GM23248 (cell line): ENCODE measurements at regions not wholly inside any gene's neighbourhood (a gene's known extent, or its start where the extent isn't known, plus 50 kb on each side); places are given as distances from the start of the nearest gene placed in this dataset.
"Not testable (repeated sequence)": the region's sequence is repeated elsewhere in the genome, so short reads cannot be mapped to it uniquely, and the experiment has no call there.

Experiments used
- DNase-seq: peaks from one replicate; pipeline ENCODE4 v3.0.0-alpha.2; 2015
- H2AFZ ChIP-seq: fragments of 200-600 bp; sonication (generic); 2 replicates; pipeline ENCODE4 v1.6.1; 2016; ENCODE audit warnings: antibody characterized with exemption
- H3F3A ChIP-seq: fragments of 200-600 bp; sonication (generic); 2 replicates; pipeline ENCODE4 v1.6.1; 2016; ENCODE audit warnings: mild to moderate bottlenecking, antibody characterized with exemption, mixed run types; ENCODE audit not compliant: insufficient read depth
- H3K27ac ChIP-seq: fragments of 200-600 bp; sonication (generic); 2 replicates; pipeline ENCODE4 v1.5.1; 2016; ENCODE audit warnings: mild to moderate bottlenecking
- H3K27me3 ChIP-seq: fragments of 200-600 bp; sonication (generic); replicated peaks from 2 replicates; pipeline ENCODE4 v1.6.1; 2016; ENCODE audit warnings: mild to moderate bottlenecking; ENCODE audit not compliant: insufficient read depth
- H3K36me3 ChIP-seq: fragments of 200-600 bp; sonication (generic); 2 replicates; pipeline ENCODE4 v1.6.1; 2016; ENCODE audit warnings: low read depth, mild to moderate bottlenecking
- H3K4me1 ChIP-seq: fragments of 200-600 bp; sonication (generic); 2 replicates; pipeline ENCODE4 v1.6.1; 2016; ENCODE audit warnings: mild to moderate bottlenecking; ENCODE audit not compliant: insufficient read depth
- H3K4me2 ChIP-seq: fragments of 200-600 bp; sonication (generic); one replicate; pipeline ENCODE4 v1.6.1; 2016; ENCODE audit warnings: mild to moderate bottlenecking; ENCODE audit not compliant: unreplicated experiment
- H3K4me3 ChIP-seq: fragments of 200-600 bp; sonication (generic); 2 replicates; pipeline ENCODE4 v1.5.1; 2016; ENCODE audit warnings: mild to moderate bottlenecking
- H3K79me2 ChIP-seq: fragments of 200-600 bp; sonication (generic); 2 replicates; pipeline ENCODE4 v1.6.1; 2016; ENCODE audit warnings: mild to moderate bottlenecking; ENCODE audit not compliant: insufficient read depth
- H3K9ac ChIP-seq: fragments of 200-600 bp; sonication (generic); 2 replicates; pipeline ENCODE4 v1.6.1; 2016; ENCODE audit warnings: mild to moderate bottlenecking
- H3K9me2 ChIP-seq: fragments of 200-600 bp; sonication (generic); 2 replicates; pipeline ENCODE4 v1.6.1; 2016; ENCODE audit warnings: mixed run types, mild to moderate bottlenecking, moderate library complexity; ENCODE audit not compliant: insufficient read depth
- H3K9me3 ChIP-seq: fragments of 200-600 bp; sonication (generic); one replicate; pipeline ENCODE4 v1.6.1; 2017; ENCODE audit warnings: low read depth
- H4K20me1 ChIP-seq: fragments of 200-600 bp; sonication (generic); 2 replicates; pipeline ENCODE4 v1.6.0; 2016; ENCODE audit not compliant: insufficient read depth
- EZH2 ChIP-seq: fragments of 200-600 bp; sonication (generic); IDR thresholded peaks from 2 replicates; pipeline ENCODE4 v1.6.1; 2018; ENCODE audit warnings: antibody characterized with exemption, mild to moderate bottlenecking; ENCODE audit not compliant: insufficient read depth, poor library complexity, severe bottlenecking
- EZH2phosphoT487 ChIP-seq: fragments of 200-600 bp; sonication (generic); IDR thresholded peaks from 2 replicates; pipeline ENCODE4 v1.6.1; 2018; ENCODE audit warnings: antibody characterized with exemption, moderate library complexity, mild to moderate bottlenecking, low read depth; ENCODE audit not compliant: insufficient read depth
- WGBS, 2 experiments: methylation state at CpG; one replicate each; pipeline ENCODE4 v1.1.6; 2015 to 2017; ENCODE audit warnings: low lambda C conversion rate in 2 of 2, low coverage in 1 of 2; ENCODE audit errors: missing lambda C conversion rate in 2 of 2; 5-methylcytosine and 5-hydroxymethylcytosine counted together
- in situ Hi-C: fragments of 300-500 bp; cut with MboI; formaldehyde crosslinking; loops from 2 replicates; pipeline ENCODE4 v1.15.0; 2020

DNA sequence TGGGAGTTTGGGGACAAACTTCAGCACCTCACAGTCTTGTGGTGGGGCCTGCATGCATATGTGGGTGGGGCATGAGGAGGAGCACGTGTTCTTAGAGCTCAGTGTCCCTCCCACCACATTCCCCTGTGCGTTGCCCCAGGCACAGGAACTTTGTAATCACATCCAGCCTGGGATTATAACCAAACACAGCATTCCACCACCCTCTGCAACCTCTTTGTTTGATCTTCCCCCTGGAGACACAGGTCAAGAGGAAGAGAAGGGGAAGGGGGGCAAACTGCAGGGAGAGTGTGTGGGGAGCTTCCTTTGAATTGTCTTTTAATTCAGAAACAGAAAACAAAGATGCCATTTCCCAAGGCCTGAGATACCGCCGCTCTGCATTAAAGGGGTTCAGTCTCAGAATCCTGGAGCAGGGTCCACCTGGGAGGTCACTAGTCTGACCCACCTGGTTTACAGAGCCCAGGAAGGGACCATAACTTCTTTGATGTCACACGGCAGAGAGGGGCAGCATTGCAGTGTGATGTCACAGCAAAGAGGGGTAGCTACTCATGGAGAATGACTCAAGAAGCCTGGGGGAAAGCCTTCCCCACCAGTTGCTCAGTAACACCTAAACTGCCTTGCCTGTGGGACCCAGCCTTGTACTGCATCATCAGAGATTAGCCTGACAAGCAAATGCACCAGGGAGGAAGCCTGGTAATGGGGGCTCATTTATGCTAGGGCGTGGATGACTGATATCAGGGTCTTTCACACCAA lies 106.3 kb upstream of the RNU6-1 start:
- TF ChIP-seq EZH2phosphoT487, result no peak
- TF ChIP-seq EZH2, result no peak
- H3K27me3 ChIP-seq, result peaks cover 3% of the 10 kb centered on the region; the same call in 1 of the 2 replicates
- no peaks in the 10 kb centered on the region for H3K79me2 ChIP-seq
- H3F3A ChIP-seq, result no peaks in the 10 kb centered on the region
- DNase-seq, result peak; percentile 31
- no peak overlapping the region for H2AFZ ChIP-seq
- no peak overlapping the region for H3K27ac ChIP-seq
- H3K4me1 ChIP-seq, result no peaks in the 10 kb centered on the region
- no peaks in the 10 kb centered on the region for H4K20me1 ChIP-seq
- 62 to 66% methylated on average over 5 to 6 of the region's 6 CpGs for WGBS, 2 experiments
- in situ Hi-C loops, result no loop called here
- no peaks in the 10 kb centered on the region for H3K9me3 ChIP-seq
- H3K36me3 ChIP-seq, result no peaks in the 10 kb centered on the region
- H3K9ac ChIP-seq, result no peak overlapping the region
- no peaks in the 10 kb centered on the region for H3K9me2 ChIP-seq
- H3K4me2 ChIP-seq, result no peak overlapping the region
- H3K4me3 ChIP-seq, result no peak overlapping the region

DNA sequence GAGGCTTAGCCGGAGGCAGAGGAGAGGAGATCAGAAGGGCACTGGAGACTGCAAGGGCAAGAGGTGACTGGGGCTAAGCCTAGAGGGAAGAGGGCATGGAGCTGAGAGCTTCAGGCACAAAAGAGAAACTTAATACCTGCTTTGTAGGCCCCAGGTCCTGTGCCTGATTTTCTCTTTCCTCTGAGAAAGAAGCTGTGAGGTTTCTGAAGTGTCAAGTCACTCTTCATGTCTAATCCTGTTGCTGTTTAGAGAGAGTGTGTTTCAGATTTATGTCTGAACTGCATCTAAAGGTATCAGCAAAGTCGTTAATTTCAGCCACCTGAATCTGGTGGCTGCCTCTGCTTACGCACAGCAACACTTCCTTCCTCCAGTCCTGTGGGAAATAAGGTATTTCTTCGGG lies 106.9 kb upstream of the RNU6-1 start:
- no peaks in the 10 kb centered on the region for H3F3A ChIP-seq
- no peak overlapping the region for H3K9ac ChIP-seq
- H3K4me2 ChIP-seq, result no peak overlapping the region
- H4K20me1 ChIP-seq, result no peaks in the 10 kb centered on the region
- no peaks in the 10 kb centered on the region for H3K79me2 ChIP-seq
- no peak overlapping the region for H3K4me3 ChIP-seq
- no peaks in the 10 kb centered on the region for H3K9me3 ChIP-seq
- no peaks in the 10 kb centered on the region for H3K36me3 ChIP-seq
- TF ChIP-seq EZH2phosphoT487, result no peak
- TF ChIP-seq EZH2, result no peak
- H3K4me1 ChIP-seq, result no peaks in the 10 kb centered on the region
- no peak overlapping the region for H3K27ac ChIP-seq
- H2AFZ ChIP-seq, result no peak overlapping the region
- no peaks in the 10 kb centered on the region for H3K9me2 ChIP-seq
- no peak for DNase-seq
- 86% methylated on average over 4 of the region's 4 CpGs for WGBS, 2 experiments
- in situ Hi-C loops, result no loop called here
- H3K27me3 ChIP-seq, result peaks cover 8% of the 10 kb centered on the region; the same call in 1 of the 2 replicates

- Histone ChIP-seq H3K4me1 (no peaks in the 10 kb centered on the region), H3K79me2 (no peaks in the 10 kb centered on the region), H3K4me3 (no peak overlapping the region), H3K4me2 (no peak overlapping the region), H2AFZ (no peak overlapping the region), H3K27ac (no peak overlapping the region), H3K27me3 (peaks cover 9% of the 10 kb centered on the region; the same call in 1 of the 2 replicates), H3K36me3 (no peaks in the 10 kb centered on the region), H3K9me3 (no peaks in the 10 kb centered on the region), H3F3A (no peaks in the 10 kb centered on the region), H4K20me1 (no peaks in the 10 kb centered on the region), H3K9ac (no peak overlapping the region), H3K9me2 (no peaks in the 10 kb centered on the region)
- in situ Hi-C loops, result no loop called here
- WGBS, 2 experiments, result 72 to 79% methylated on average over 8 of the region's 8 CpGs
- TF ChIP-seq EZH2phosphoT487 (no peak), EZH2 (no peak)
- no peak for DNase-seq
Observed at GRCh38 chr15:67947254-67948039, 106.7 kb upstream of the PIAS1 start.

DNA sequence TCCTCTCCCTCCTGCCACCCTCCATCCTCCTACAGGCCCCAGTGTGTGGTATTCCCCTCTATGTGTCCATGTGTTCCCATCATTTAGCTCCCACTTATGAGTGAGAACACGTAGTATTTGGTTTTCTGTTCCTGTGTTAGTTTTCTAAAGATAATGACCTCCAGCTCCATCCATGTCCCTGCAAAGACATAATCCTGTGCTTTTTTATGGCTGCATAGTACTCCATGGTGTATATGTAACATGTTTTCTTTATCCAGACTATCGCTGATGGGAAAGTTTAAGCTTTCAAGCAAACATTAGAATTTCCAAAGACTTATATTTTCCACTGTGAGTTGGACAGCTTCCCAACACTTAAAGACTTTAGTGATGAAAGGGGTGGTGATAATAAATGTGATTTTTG lies 105.9 kb upstream of the PIAS1 start:
- peaks cover 9% of the 10 kb centered on the region; the same call in 1 of the 2 replicates for H3K27me3 ChIP-seq
- no peaks in the 10 kb centered on the region for H3F3A ChIP-seq
- TF ChIP-seq EZH2 (no peak), EZH2phosphoT487 (no peak)
- no peaks in the 10 kb centered on the region for H3K9me3 ChIP-seq
- H3K79me2 ChIP-seq, result no peaks in the 10 kb centered on the region
- no peaks in the 10 kb centered on the region for H3K4me1 ChIP-seq
- in situ Hi-C loops, result no loop called here
- H2AFZ ChIP-seq, result no peak overlapping the region
- H3K36me3 ChIP-seq, result no peaks in the 10 kb centered on the region
- no peaks in the 10 kb centered on the region for H3K9me2 ChIP-seq
- no peak overlapping the region for H3K27ac ChIP-seq
- no peak for DNase-seq
- H3K4me3 ChIP-seq, result no peak overlapping the region
- 47 to 49% methylated on average over 2 of the region's 2 CpGs for WGBS, 2 experiments
- no peak overlapping the region for H3K9ac ChIP-seq
- no peaks in the 10 kb centered on the region for H4K20me1 ChIP-seq
- no peak overlapping the region for H3K4me2 ChIP-seq

DNA sequence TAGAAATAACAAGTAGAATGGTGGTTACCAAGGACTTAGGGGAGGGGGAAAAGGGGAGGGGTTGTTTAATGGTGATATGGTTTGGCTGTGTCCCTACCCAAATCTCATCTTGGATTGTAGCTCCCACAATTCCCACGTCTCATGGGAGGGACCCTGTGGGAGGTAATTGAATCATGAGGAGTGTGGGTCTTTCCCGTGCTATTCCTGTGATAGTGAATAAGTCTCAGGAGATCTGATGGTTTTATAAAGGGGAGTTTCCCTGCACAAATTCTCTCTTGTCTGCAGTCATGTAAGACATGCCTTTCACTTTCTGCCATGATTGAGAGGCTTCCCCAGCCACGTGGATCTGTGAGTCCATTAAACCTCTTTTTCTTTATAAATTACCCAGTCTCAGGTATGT lies 102.9 kb upstream of the PIAS1 start:
- H3K27me3 ChIP-seq, H3K4me3 ChIP-seq, H2AFZ ChIP-seq, H3K9me3 ChIP-seq, H4K20me1 ChIP-seq, H3K79me2 ChIP-seq, H3F3A ChIP-seq, H3K36me3 ChIP-seq, DNase-seq, H3K4me1 ChIP-seq, H3K9ac ChIP-seq, H3K27ac ChIP-seq, in situ Hi-C loops, H3K4me2 ChIP-seq, H3K9me2 ChIP-seq: not testable (repeated sequence)
- 32 to 33% methylated on average over 3 of the region's 3 CpGs for WGBS, 2 experiments
